Stimulated activated CD4-positive, alpha-beta T cell treated with anti-CD3 and anti-CD28 coated beads, TNF-alpha, amount 100 ng/mL, for 1 hour (primary cell): ENCODE measurements at regions not wholly inside any gene's neighbourhood (a gene's known extent, or its start where the extent isn't known, plus 50 kb on each side); places are given as distances from the start of the nearest gene placed in this dataset.
"Not testable (repeated sequence)": the region's sequence is repeated elsewhere in the genome, so short reads cannot be mapped to it uniquely, and the experiment has no call there.

Experiments used
- DNase-seq, 3 donors: peaks; one replicate each; pipeline ENCODE4 v3.0.0-alpha.2; 2020; ENCODE audit warnings: low read depth in 3 of 3, low spot score in 1 of 3

GRCh38 chr20:29411458-29411820, 1846.0 kb upstream of the DEFB115 start:
- not testable (repeated sequence) for DNase-seq

GRCh38 chr20:29419378-29419777, 1838.1 kb upstream of the DEFB115 start:
- DNase-seq: no peak

- DNase-seq: no peak
Observed at GRCh38 chr20:29427201-29428060, 1830.0 kb upstream of the DEFB115 start.

- no peak for DNase-seq
Observed at GRCh38 chr20:29430531-29430930, 1826.9 kb upstream of the DEFB115 start.

- DNase-seq: not testable (repeated sequence)
Observed at GRCh38 chr20:29440721-29441120, 1816.7 kb upstream of the DEFB115 start.

GRCh38 chr20:29443206-29443781, 1814.2 kb upstream of the DEFB115 start:
- not testable (repeated sequence) for DNase-seq

GRCh38 chr20:29443819-29444218, 1813.6 kb upstream of the DEFB115 start:
- no peak for DNase-seq

GRCh38 chr20:29445050-29445907, 1812.2 kb upstream of the DEFB115 start:
- DNase-seq: peak in 1 of 3 donors; percentile 25

- not testable (repeated sequence) for DNase-seq
Observed at GRCh38 chr20:29447517-29448484, 1809.7 kb upstream of the DEFB115 start.

- DNase-seq: no peak
Observed at GRCh38 chr20:29448806-29449470, 1808.5 kb upstream of the DEFB115 start.

- DNase-seq: no peak
Observed at GRCh38 chr20:29452186-29452585, 1805.3 kb upstream of the DEFB115 start.

- not testable (repeated sequence) for DNase-seq
Observed at GRCh38 chr20:29456987-29457693, 1800.3 kb upstream of the DEFB115 start.

- no peak for DNase-seq
Observed at GRCh38 chr20:29472606-29473005, 1784.9 kb upstream of the DEFB115 start.

- DNase-seq: not testable (repeated sequence)
Observed at GRCh38 chr20:29492840-29493239, 1764.6 kb upstream of the DEFB115 start.

- DNase-seq: not testable (repeated sequence)
Observed at GRCh38 chr20:29496767-29497166, 1760.7 kb upstream of the DEFB115 start.

GRCh38 chr20:29497261-29497671, 1760.2 kb upstream of the DEFB115 start:
- DNase-seq: peak in 1 of 3 donors; percentile 18

GRCh38 chr20:29497684-29498083, 1759.8 kb upstream of the DEFB115 start:
- not testable (repeated sequence) for DNase-seq

GRCh38 chr20:29500738-29501137, 1756.7 kb upstream of the DEFB115 start:
- not testable (repeated sequence) for DNase-seq

GRCh38 chr20:29514634-29515033, 1742.8 kb upstream of the DEFB115 start:
- DNase-seq: not testable (repeated sequence)
